T-cell (primary cell): ENCODE measurements at regions not wholly inside any gene's neighbourhood (a gene's known extent, or its start where the extent isn't known, plus 50 kb on each side); places are given as distances from the start of the nearest gene placed in this dataset.

Experiments used
- ATAC-seq, 4 experiments: fragments of 200-7000 bp in 3 of 4; fragments of 150-1000 bp in 1 of 4; cut with Tn5 transposase; replicated peaks in 1 of 4; 1 replicate in 3 of 4; 2 replicates in 1 of 4; pipeline ENCODE4 v1.10.0; 2021; ENCODE audit warnings: moderate library complexity in 3 of 4, mild to moderate bottlenecking in 2 of 4, moderate number of reproducible peaks in 1 of 4
- CTCF ChIA-PET, 2 donors: fragments of 300-600 bp; sonication (Branson Sonifier 250); formaldehyde crosslinking; loops; one replicate each; lab custom pipeline; 2022; ENCODE audit warnings: antibody characterized with exemption in 2 of 2; lab: Charles Lee
- POLR2A ChIA-PET, 2 donors: fragments of 300-600 bp; sonication (Branson Sonifier 250); formaldehyde crosslinking; loops; one replicate each; lab custom pipeline; 2022; ENCODE audit warnings: antibody characterized with exemption in 2 of 2; lab: Charles Lee
- DNase-seq, 35 experiments: peaks; one replicate each; pipeline versions ENCODE4 v3.0.0 to v3.0.0-alpha.2; 2013 to 2023
- H3K27ac ChIP-seq: one replicate; pipeline ENCODE4 v1.5.1; 2013; ENCODE audit warnings: low read length
- H3K27me3 ChIP-seq, 2 experiments: replicated peaks in 1 of 2; 1 replicate in 1 of 2; 2 replicates in 1 of 2; pipeline versions ENCODE4 v1.6.1 to v1.7.0; 2013; ENCODE audit warnings: low read length in 1 of 2, mixed read lengths in 1 of 2; ENCODE audit not compliant: control insufficient read depth in 2 of 2, insufficient read depth in 2 of 2; ENCODE audit errors: extremely low read depth in 1 of 2
- H3K36me3 ChIP-seq, 2 donors: 1 replicate in 1 of 2; 2 replicates in 1 of 2; pipeline versions ENCODE4 v1.6.1 to v1.7.0; 2013; ENCODE audit warnings: low read length in 1 of 2; ENCODE audit not compliant: control insufficient read depth in 2 of 2, insufficient read depth in 1 of 2; ENCODE audit errors: extremely low read depth in 1 of 2
- H3K4me1 ChIP-seq, 2 experiments: 1 replicate in 1 of 2; 2 replicates in 1 of 2; pipeline versions ENCODE4 v1.6.1 to v1.7.0; 2013; ENCODE audit warnings: low read length in 2 of 2, mixed read lengths in 1 of 2; ENCODE audit not compliant: insufficient read depth in 2 of 2, control insufficient read depth in 1 of 2; ENCODE audit errors: extremely low read depth in 1 of 2
- H3K4me3 ChIP-seq, 2 donors: 1 replicate in 1 of 2; 2 replicates in 1 of 2; pipeline versions ENCODE4 v1.5.1 to v1.7.0; 2013; ENCODE audit warnings: mild to moderate bottlenecking in 2 of 2, low read length in 1 of 2, moderate library complexity in 1 of 2; ENCODE audit not compliant: control insufficient read depth in 1 of 2; ENCODE audit errors: extremely low read depth in 1 of 2
- H3K9me3 ChIP-seq: 2 replicates; pipeline ENCODE4 v1.7.0; 2013
- H3K27ac Mint-ChIP-seq, 2 donors: one replicate each; pipeline ENCODE4 v1.8.0; 2020 to 2021; ENCODE audit warnings: mild to moderate bottlenecking in 2 of 2, mixed read lengths in 2 of 2
- H3K27me3 Mint-ChIP-seq, 2 donors: one replicate each; pipeline ENCODE4 v1.8.0; 2021 to 2022; ENCODE audit warnings: mixed read lengths in 2 of 2
- H3K36me3 Mint-ChIP-seq: one replicate; pipeline ENCODE4 v1.8.0; 2021; ENCODE audit warnings: mixed read lengths
- H3K4me1 Mint-ChIP-seq, 3 donors: one replicate each; pipeline ENCODE4 v1.8.0; 2020 to 2022; ENCODE audit warnings: mixed read lengths in 3 of 3, mild to moderate bottlenecking in 1 of 3
- H3K4me3 Mint-ChIP-seq, 3 donors: one replicate each; pipeline ENCODE4 v1.8.0; 2020 to 2022; ENCODE audit warnings: mild to moderate bottlenecking in 3 of 3, mixed read lengths in 3 of 3, moderate library complexity in 3 of 3
- H3K9me3 Mint-ChIP-seq, 3 donors: one replicate each; pipeline ENCODE4 v1.8.0; 2020 to 2022; ENCODE audit warnings: mixed read lengths in 3 of 3
- WGBS: methylation state at CpG from one replicate; pipeline ENCODE4 v1.1.5; 2013; ENCODE audit warnings: missing lambda C conversion rate; ENCODE audit not compliant: insufficient coverage; 5-methylcytosine and 5-hydroxymethylcytosine counted together

GRCh38 chr6:19331089-19331488, 506.1 kb upstream of the ID4 start:
- H3K36me3 ChIP-seq = no peaks in the 10 kb centered on the region
- ChIA-PET POLR2A (no interaction called here), CTCF (no interaction called here)
- DNase-seq (no peak), ATAC-seq (no peak)
- Mint-ChIP-seq H3K27ac (no peak overlapping the region), H3K27me3 (no peaks in the 10 kb centered on the region), H3K36me3 (no peaks in the 10 kb centered on the region), H3K4me3 (no peak overlapping the region), H3K4me1 (no peaks in the 10 kb centered on the region), H3K9me3 (peaks cover 5 to 16% (median 8%) of the 10 kb centered on the region in 3 donors)
- WGBS = 86% methylated on average over 1 of the region's 3 CpGs
- no peaks in the 10 kb centered on the region for H3K4me1 ChIP-seq
- H3K9me3 ChIP-seq = no peaks in the 10 kb centered on the region
- no peaks in the 10 kb centered on the region for H3K27me3 ChIP-seq
- H3K4me3 ChIP-seq = no peak overlapping the region
- no peak overlapping the region for H3K27ac ChIP-seq

- 95% methylated on average over 3 of the region's 7 CpGs for WGBS
Measured at GRCh38 chr6:19332806-19333460, 504.2 kb upstream of the ID4 start.

GRCh38 chr6:19333936-19334335, 503.2 kb upstream of the ID4 start:
- POLR2A ChIA-PET = no interaction called here
- Histone ChIP-seq H3K4me1 (no peaks in the 10 kb centered on the region), H3K27me3 (no peaks in the 10 kb centered on the region), H3K9me3 (no peaks in the 10 kb centered on the region), H3K4me3 (no peak overlapping the region), H3K36me3 (no peaks in the 10 kb centered on the region), H3K27ac (no peak overlapping the region)
- Mint-ChIP-seq H3K27me3 (no peaks in the 10 kb centered on the region), H3K4me3 (no peak overlapping the region), H3K4me1 (no peaks in the 10 kb centered on the region), H3K27ac (no peak overlapping the region), H3K9me3 (peaks cover 3 to 14% (median 4%) of the 10 kb centered on the region in 3 donors), H3K36me3 (no peaks in the 10 kb centered on the region)
- CTCF ChIA-PET = interaction anchor here in 1 of 2 donors (0.9 kb wide), 1 partner anchor 11 kb away, joined by 3 read pairs; no protein-coding TSS in a partner anchor
- DNase-seq = no peak
- no peak for ATAC-seq
- 50% methylated on average over 1 of the region's 3 CpGs for WGBS

More at GRCh38 chr6:19332806-19333460, 504.2 kb upstream of the ID4 start:
- no peak overlapping the region for H3K27ac ChIP-seq
- no peak overlapping the region for H3K4me3 ChIP-seq
- H3K9me3 ChIP-seq = no peaks in the 10 kb centered on the region
- Mint-ChIP-seq H3K27ac (no peak overlapping the region), H3K4me3 (no peak overlapping the region), H3K27me3 (no peaks in the 10 kb centered on the region), H3K36me3 (no peaks in the 10 kb centered on the region), H3K9me3 (peaks cover 4 to 14% (median 5%) of the 10 kb centered on the region in 3 donors), H3K4me1 (no peaks in the 10 kb centered on the region)
- DNase-seq = no peak
- ChIA-PET POLR2A (no interaction called here), CTCF (no interaction called here)
- no peaks in the 10 kb centered on the region for H3K36me3 ChIP-seq
- H3K4me1 ChIP-seq = no peaks in the 10 kb centered on the region
- ATAC-seq = no peak
- no peaks in the 10 kb centered on the region for H3K27me3 ChIP-seq

GRCh38 chr6:19336579-19336978, 500.6 kb upstream of the ID4 start:
- H3K9me3 Mint-ChIP-seq = peaks cover 0 to 12% (median 7%) of the 10 kb centered on the region in 3 donors
- no peaks in the 10 kb centered on the region for H3K36me3 Mint-ChIP-seq
- Histone ChIP-seq H3K4me3 (no peak overlapping the region), H3K27ac (no peak overlapping the region), H3K36me3 (no peaks in the 10 kb centered on the region), H3K9me3 (peaks cover 2% of the 10 kb centered on the region), H3K27me3 (no peaks in the 10 kb centered on the region), H3K4me1 (no peaks in the 10 kb centered on the region)
- no peaks in the 10 kb centered on the region for H3K27me3 Mint-ChIP-seq
- H3K27ac Mint-ChIP-seq = no peak overlapping the region
- CTCF ChIA-PET = no interaction called here
- WGBS = 33% methylated on average over 1 of the region's 4 CpGs
- ATAC-seq (no peak), DNase-seq (no peak)
- no peak overlapping the region for H3K4me3 Mint-ChIP-seq
- POLR2A ChIA-PET = no interaction called here
- H3K4me1 Mint-ChIP-seq = no peaks in the 10 kb centered on the region

GRCh38 chr6:19337101-19337500, 500.1 kb upstream of the ID4 start:
- no peaks in the 10 kb centered on the region for H3K4me1 ChIP-seq
- no peaks in the 10 kb centered on the region for H3K4me1 Mint-ChIP-seq
- H3K27me3 Mint-ChIP-seq = no peaks in the 10 kb centered on the region
- H3K4me3 ChIP-seq = no peak overlapping the region
- ATAC-seq (no peak), DNase-seq (no peak)
- ChIA-PET CTCF (no interaction called here), POLR2A (no interaction called here)
- no peak overlapping the region for H3K4me3 Mint-ChIP-seq
- peaks cover 0 to 9% (median 8%) of the 10 kb centered on the region in 3 donors for H3K9me3 Mint-ChIP-seq
- H3K36me3 Mint-ChIP-seq = no peaks in the 10 kb centered on the region
- H3K36me3 ChIP-seq = no peaks in the 10 kb centered on the region
- no peaks in the 10 kb centered on the region for H3K27me3 ChIP-seq
- 75% methylated on average over 2 of the region's 6 CpGs for WGBS
- no peak overlapping the region for H3K27ac ChIP-seq
- H3K9me3 ChIP-seq = peaks cover 2% of the 10 kb centered on the region
- no peak overlapping the region for H3K27ac Mint-ChIP-seq

- Mint-ChIP-seq H3K9me3 (peaks cover 3 to 14% (median 4%) of the 10 kb centered on the region in 3 donors), H3K4me1 (no peaks in the 10 kb centered on the region), H3K27ac (no peak overlapping the region), H3K36me3 (no peaks in the 10 kb centered on the region), H3K4me3 (no peak overlapping the region), H3K27me3 (no peaks in the 10 kb centered on the region)
- Histone ChIP-seq H3K27me3 (no peaks in the 10 kb centered on the region), H3K4me3 (no peak overlapping the region), H3K36me3 (no peaks in the 10 kb centered on the region), H3K4me1 (no peaks in the 10 kb centered on the region), H3K9me3 (peaks cover 4% of the 10 kb centered on the region), H3K27ac (no peak overlapping the region)
- no CpG with 5 or more reads among the region's 1 CpG for WGBS
- CTCF ChIA-PET = no interaction called here
- DNase-seq = no peak
- ATAC-seq = no peak
- POLR2A ChIA-PET = no interaction called here
Measured at GRCh38 chr6:19342616-19343015, 494.6 kb upstream of the ID4 start.
